Gastrocnemius medialis (tissue), 4 donors: ENCODE measurements at regions not wholly inside any gene's neighbourhood (a gene's known extent, or its start where the extent isn't known, plus 50 kb on each side); places are given as distances from the start of the nearest gene placed in this dataset.
A peak's percentile ranks its signal among the peaks of the same experiment; 100 is the strongest.
"Not testable (repeated sequence)": the region's sequence is repeated elsewhere in the genome, so short reads cannot be mapped to it uniquely, and the experiment has no call there.

Experiments used
- ATAC-seq, 2 donors: fragments of 150-250 bp; one replicate each; pipeline ENCODE4 v1.9.1; 2016
- DNase-seq, 2 donors: peaks; one replicate each; pipeline ENCODE4 v3.0.0-alpha.2; 2019
- H3K27ac ChIP-seq, 4 donors: fragments of 200-600 bp; sonication (generic); 1 replicate in 1 of 4; 2 replicates in 3 of 4; pipeline ENCODE4 v1.5.1; 2016 to 2018; ENCODE audit warnings: mild to moderate bottlenecking in 2 of 4, moderate library complexity in 1 of 4
- H3K27me3 ChIP-seq, 3 donors: fragments of 200-600 bp; sonication (generic) in 2 of 3; 1 replicate in 1 of 3; 2 replicates in 2 of 3; pipeline versions ENCODE4 v1.5.1 to v1.6.0; 2016 to 2019; ENCODE audit warnings: mild to moderate bottlenecking in 1 of 3, moderate library complexity in 1 of 3
- H3K36me3 ChIP-seq, 2 donors: fragments of 200-600 bp; sonication (generic) in 1 of 2; one replicate each; pipeline ENCODE4 v1.5.1; 2017 to 2018
- H3K4me1 ChIP-seq, 2 donors: fragments of 200-600 bp; sonication (generic) in 1 of 2; one replicate each; pipeline ENCODE4 v1.5.1; 2016 to 2017; ENCODE audit warnings: mild to moderate bottlenecking in 2 of 2
- H3K4me3 ChIP-seq, 4 donors: fragments of 200-600 bp; sonication (generic) in 3 of 4; 1 replicate in 1 of 4; 2 replicates in 3 of 4; pipeline ENCODE4 v1.5.1; 2016 to 2019; ENCODE audit warnings: mild to moderate bottlenecking in 2 of 4
- H3K9me3 ChIP-seq, 3 donors: fragments of 200-600 bp; sonication (generic) in 2 of 3; 1 replicate in 1 of 3; 2 replicates in 2 of 3; pipeline ENCODE4 v1.5.1; 2016 to 2019
- in situ Hi-C, 4 donors: fragments of 200-750 bp; cut with MboI; loops; one replicate each; pipeline versions ENCODE4 v1.15.0 to v1.8.0; 2017; ENCODE audit warnings: low sequenced_read_pairs in 4 of 4
- intact Hi-C: fragments of 100-400 bp; cut with DNase I; formaldehyde crosslinking; loops from one replicate; pipeline ENCODE4 v1.15.1; 2023; ENCODE audit warnings: low total_unique reads

GRCh38 chr9:67109859-67110258 is 117.5 kb upstream of the SPATA31A3 start:
- in situ Hi-C loops, H3K4me1 ChIP-seq, H3K9me3 ChIP-seq, H3K27me3 ChIP-seq, H3K4me3 ChIP-seq, ATAC-seq, DNase-seq, H3K27ac ChIP-seq, H3K36me3 ChIP-seq, intact Hi-C loops: not testable (repeated sequence)

DNA sequence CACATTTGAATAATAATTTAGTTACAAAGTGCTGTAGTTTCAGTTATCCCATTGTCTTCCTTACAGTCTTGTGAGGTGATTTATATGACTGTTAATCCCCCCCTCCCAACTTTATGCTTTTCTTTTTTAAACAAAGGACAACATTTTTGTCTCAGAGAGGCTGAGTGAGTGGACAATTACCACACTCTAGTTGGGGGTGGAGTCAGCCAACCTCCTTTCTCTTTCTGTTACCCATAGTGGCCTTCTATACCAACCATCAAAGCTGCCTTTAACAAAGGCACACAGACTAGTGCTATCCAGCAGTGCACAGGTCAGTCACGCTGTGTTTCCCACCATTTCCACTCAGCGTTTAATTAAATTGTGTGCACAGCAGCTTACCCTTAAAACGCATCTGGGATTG is 114.3 kb upstream of the SPATA31A3 start:
- H3K27me3 ChIP-seq, H3K4me3 ChIP-seq, ATAC-seq, H3K4me1 ChIP-seq, DNase-seq, in situ Hi-C loops, H3K27ac ChIP-seq, intact Hi-C loops, H3K9me3 ChIP-seq, H3K36me3 ChIP-seq: not testable (repeated sequence)

DNA sequence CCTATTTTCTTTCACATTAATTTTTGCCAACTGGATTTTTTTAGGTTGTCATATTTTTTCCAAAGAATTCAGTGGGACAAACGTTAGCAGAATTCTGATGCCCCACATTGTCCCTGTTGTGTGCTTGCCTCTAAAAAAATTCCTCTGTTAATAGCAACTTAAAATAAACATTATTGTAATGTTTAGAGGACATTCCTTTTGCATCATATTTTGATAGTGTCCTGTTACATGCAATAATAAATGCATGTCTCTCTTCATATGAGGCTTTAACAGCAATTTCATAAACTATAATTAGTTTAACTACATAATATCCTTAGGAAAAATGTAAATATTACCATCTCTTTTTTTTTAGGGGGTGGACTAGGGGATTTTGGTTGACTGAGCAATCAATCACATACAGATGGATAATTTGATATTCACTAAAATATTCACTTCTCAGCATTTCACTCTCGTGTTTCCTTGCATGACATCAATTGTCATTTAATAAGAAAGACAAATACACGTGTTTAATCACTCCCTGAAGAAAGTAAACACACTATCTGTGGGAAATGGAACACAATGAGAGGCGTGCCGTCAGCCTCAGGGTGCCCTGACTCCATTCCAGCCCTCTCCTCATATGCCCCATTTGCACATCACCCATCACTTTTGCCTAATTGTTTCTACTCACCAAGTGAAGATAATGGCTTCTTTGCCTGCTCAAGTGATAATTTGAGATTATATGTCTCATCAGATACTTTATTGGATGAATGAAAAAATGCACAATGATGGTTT is 110.3 kb upstream of the SPATA31A3 start:
- H3K27me3 ChIP-seq, in situ Hi-C loops, ATAC-seq, H3K9me3 ChIP-seq, H3K36me3 ChIP-seq, H3K27ac ChIP-seq, intact Hi-C loops, DNase-seq, H3K4me3 ChIP-seq, H3K4me1 ChIP-seq: not testable (repeated sequence)

DNA sequence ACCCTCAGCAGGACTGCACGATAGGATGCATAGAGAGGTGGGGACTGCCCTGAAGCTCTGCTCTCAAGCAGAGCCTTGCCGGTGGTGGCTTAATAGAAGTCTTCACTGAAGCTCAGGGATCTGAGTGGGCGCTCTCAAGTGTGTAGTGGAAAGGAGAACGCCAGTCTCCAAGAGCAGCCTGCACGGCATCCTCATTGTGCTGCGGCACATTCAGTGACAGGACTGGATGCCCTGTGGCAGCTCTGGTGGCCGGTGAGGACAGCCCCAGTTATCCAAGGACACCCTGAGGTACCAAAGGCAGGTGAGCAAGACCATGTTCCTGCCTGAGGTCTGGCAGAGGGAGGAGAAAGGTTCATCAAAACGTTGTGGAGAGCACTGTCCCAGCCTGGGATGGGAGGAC is 98.8 kb upstream of the SPATA31A3 start:
- in situ Hi-C loops, intact Hi-C loops, DNase-seq, H3K9me3 ChIP-seq, ATAC-seq, H3K4me3 ChIP-seq, H3K27ac ChIP-seq, H3K27me3 ChIP-seq, H3K36me3 ChIP-seq, H3K4me1 ChIP-seq: not testable (repeated sequence)

DNA sequence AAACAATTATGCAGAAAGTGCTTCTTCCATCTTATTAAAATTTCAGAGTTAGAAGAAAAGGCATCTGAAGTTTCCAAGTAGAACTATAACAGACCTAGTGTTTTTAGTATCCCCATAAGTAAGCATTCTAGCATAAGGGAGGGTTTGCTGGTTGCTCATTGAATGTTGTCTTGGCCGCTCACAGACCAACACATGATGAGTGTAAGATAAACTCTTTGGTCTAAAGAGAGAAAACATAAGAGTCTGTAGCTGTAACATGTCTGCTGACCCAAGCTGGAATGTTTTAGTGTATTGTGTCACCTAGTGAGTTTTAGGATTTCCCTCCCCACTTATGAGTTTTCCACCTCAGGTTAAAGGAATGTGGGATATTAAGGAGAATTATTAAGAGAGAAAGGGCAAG is 94.5 kb upstream of the SPATA31A3 start:
- H3K36me3 ChIP-seq, H3K4me3 ChIP-seq, H3K27me3 ChIP-seq, H3K4me1 ChIP-seq, DNase-seq, intact Hi-C loops, ATAC-seq, H3K27ac ChIP-seq, in situ Hi-C loops, H3K9me3 ChIP-seq: not testable (repeated sequence)

GRCh38 chr9:67066140-67066539 is 73.8 kb upstream of the SPATA31A3 start:
- H3K9me3 ChIP-seq, ATAC-seq, H3K36me3 ChIP-seq, intact Hi-C loops, H3K27ac ChIP-seq, DNase-seq, H3K4me1 ChIP-seq, in situ Hi-C loops, H3K27me3 ChIP-seq, H3K4me3 ChIP-seq: not testable (repeated sequence)

GRCh38 chr9:67058898-67059715 is 66.8 kb upstream of the SPATA31A3 start:
- H3K4me1 ChIP-seq, H3K36me3 ChIP-seq, ATAC-seq, DNase-seq, H3K9me3 ChIP-seq, in situ Hi-C loops, H3K27me3 ChIP-seq, intact Hi-C loops, H3K27ac ChIP-seq: not testable (repeated sequence)
- H3K4me3 ChIP-seq, result peak overlapping the region in 3 of 4 donors; percentile 28 to 32 (median 31)
